HepG2 (cell line): ENCODE measurements at regions not wholly inside any gene's neighbourhood (a gene's known extent, or its start where the extent isn't known, plus 50 kb on each side); places are given as distances from the start of the nearest gene placed in this dataset.

ENCODE experiments used
- ARID2 ChIP-seq: sonication (generic); formaldehyde crosslinking; IDR thresholded peaks from 2 replicates; pipeline ENCODE4 v1.8.1; 2022; ENCODE audit warnings: mild to moderate bottlenecking, missing genetic modification reagents, borderline replicate concordance
- ARNTL ChIP-seq: sonication (generic); formaldehyde crosslinking; IDR thresholded peaks from 2 replicates; pipeline ENCODE4 v1.4.0; 2020; ENCODE audit warnings: mild to moderate bottlenecking, missing genetic modification reagents
- BCL6 ChIP-seq: IDR thresholded peaks from 2 replicates; pipeline ENCODE4 v1.6.1; 2016; ENCODE audit warnings: missing genetic modification reagents, missing compliant biosample characterization
- BORCS8-MEF2B ChIP-seq: sonication (generic); formaldehyde crosslinking; IDR thresholded peaks from 2 replicates; pipeline ENCODE4 v1.8.0; 2022; ENCODE audit warnings: mild to moderate bottlenecking, missing genetic modification reagents
- BRCA1 ChIP-seq: sonication (generic); formaldehyde crosslinking; IDR thresholded peaks from 2 replicates; pipeline ENCODE4 v1.4.0; 2020; ENCODE audit warnings: missing genetic modification reagents
- CC2D1A ChIP-seq: sonication (generic); formaldehyde crosslinking; IDR thresholded peaks from 2 replicates; pipeline ENCODE4 v1.8.1; 2023; ENCODE audit warnings: mild to moderate bottlenecking, missing genetic modification reagents
- CEBPB ChIP-seq: IDR thresholded peaks from 2 replicates; pipeline ENCODE4 v1.6.1; 2011; ENCODE audit warnings: low read depth, low read length, improper control_type of control experiment, borderline replicate concordance
- FOXO1 ChIP-seq: sonication (generic); formaldehyde crosslinking; IDR thresholded peaks from 2 replicates; pipeline ENCODE4 v1.4.0; 2020; ENCODE audit warnings: missing genetic modification reagents
- GATAD1 ChIP-seq: IDR thresholded peaks from 2 replicates; pipeline ENCODE4 v1.6.1; 2016; ENCODE audit warnings: missing genetic modification reagents, missing compliant biosample characterization
- KAT7 ChIP-seq: IDR thresholded peaks from 2 replicates; pipeline ENCODE4 v1.6.1; 2018; ENCODE audit warnings: borderline replicate concordance, missing compliant biosample characterization
- KDM2A ChIP-seq: sonication (generic); formaldehyde crosslinking; IDR thresholded peaks from 2 replicates; pipeline ENCODE4 v1.4.0; 2020; ENCODE audit warnings: low read depth, missing genetic modification reagents, borderline replicate concordance
- LCORL ChIP-seq, 2 experiments: fragments of 450-650 bp in 1 of 2; sonication (generic) in 1 of 2; formaldehyde crosslinking in 1 of 2; IDR thresholded peaks; 2 replicates each; pipeline versions ENCODE4 v1.5.0 to v1.6.1; 2017 to 2020; ENCODE audit warnings: antibody characterized with exemption in 1 of 2, missing genetic modification reagents in 1 of 2
- MEF2D ChIP-seq: sonication (generic); formaldehyde crosslinking; IDR thresholded peaks from 2 replicates; pipeline ENCODE4 v1.5.1; 2020; ENCODE audit warnings: mild to moderate bottlenecking, missing genetic modification reagents
- MTA3 ChIP-seq: sonication (generic); formaldehyde crosslinking; IDR thresholded peaks from 2 replicates; pipeline ENCODE4 v1.4.0; 2020; ENCODE audit warnings: missing genetic modification reagents
- MXD3 ChIP-seq: IDR thresholded peaks from 2 replicates; pipeline ENCODE4 v1.6.1; 2016; ENCODE audit warnings: mild to moderate bottlenecking, missing biosample characterization, missing genetic modification reagents
- NR2C2 ChIP-seq: sonication (generic); formaldehyde crosslinking; IDR thresholded peaks from 2 replicates; pipeline ENCODE4 v1.4.0; 2020; ENCODE audit warnings: missing genetic modification reagents, mild to moderate bottlenecking, moderate library complexity, borderline replicate concordance
- RARA ChIP-seq: IDR thresholded peaks from 2 replicates; pipeline ENCODE4 v1.6.1; 2016; ENCODE audit warnings: missing genetic modification reagents, missing compliant biosample characterization
- RFXAP ChIP-seq: sonication (generic); formaldehyde crosslinking; IDR thresholded peaks from 2 replicates; pipeline ENCODE4 v1.4.0; 2020; ENCODE audit warnings: missing genetic modification reagents, borderline replicate concordance
- SALL1 ChIP-seq: sonication (generic); formaldehyde crosslinking; IDR thresholded peaks from 2 replicates; pipeline ENCODE4 v1.8.0; 2022; ENCODE audit warnings: mild to moderate bottlenecking, missing genetic modification reagents
- SNAPC5 ChIP-seq: sonication (generic); formaldehyde crosslinking; IDR thresholded peaks from 2 replicates; pipeline ENCODE4 v1.8.1; 2023; ENCODE audit warnings: mild to moderate bottlenecking, missing genetic modification reagents, borderline replicate concordance
- SOX13 ChIP-seq, 3 experiments: fragments of 450-650 bp in 1 of 3; sonication (generic) in 1 of 3; formaldehyde crosslinking in 1 of 3; IDR thresholded peaks in 2 of 3; conservative IDR thresholded peaks in 1 of 3; 2 replicates each; pipeline versions ENCODE4 v1.5.0 to v1.6.1; 2016 to 2020; ENCODE audit warnings: antibody characterized with exemption in 1 of 3, mild to moderate bottlenecking in 1 of 3, missing compliant biosample characterization in 1 of 3, missing genetic modification reagents in 1 of 3, moderate library complexity in 1 of 3
- TAF1 ChIP-seq: sonication (generic); formaldehyde crosslinking; IDR thresholded peaks from 2 replicates; pipeline ENCODE4 v1.4.0; 2020; ENCODE audit warnings: missing genetic modification reagents
- XRCC5 ChIP-seq: fragments of 200-400 bp; formaldehyde crosslinking; optimal IDR thresholded peaks from 2 replicates; pipeline ENCODE3; 2017; ENCODE audit warnings: mild to moderate bottlenecking, low read length
- ZNF20 ChIP-seq: sonication (generic); formaldehyde crosslinking; IDR thresholded peaks from 2 replicates; pipeline ENCODE4 v1.4.0; 2020; ENCODE audit warnings: mild to moderate bottlenecking, moderate library complexity, missing genetic modification reagents
- ZNF205 ChIP-seq: IDR thresholded peaks from 2 replicates; pipeline ENCODE4 v1.6.1; 2018; ENCODE audit warnings: missing biosample characterization, missing genetic modification reagents
- ZNF274 ChIP-seq: sonication (generic); formaldehyde crosslinking; IDR thresholded peaks from 2 replicates; pipeline ENCODE4 v1.5.1; 2020; ENCODE audit warnings: mild to moderate bottlenecking, missing genetic modification reagents
- ZNF598 ChIP-seq: sonication (generic); formaldehyde crosslinking; IDR thresholded peaks from 2 replicates; pipeline ENCODE4 v1.5.1; 2020; ENCODE audit warnings: mild to moderate bottlenecking, missing genetic modification reagents, borderline replicate concordance
- ZNF691 ChIP-seq: sonication (generic); formaldehyde crosslinking; IDR thresholded peaks from 2 replicates; pipeline ENCODE4 v1.4.0; 2020; ENCODE audit warnings: missing genetic modification reagents, low read depth, mild to moderate bottlenecking, borderline replicate concordance
- ZNF772 ChIP-seq: sonication (generic); formaldehyde crosslinking; IDR thresholded peaks from 2 replicates; pipeline ENCODE4 v1.5.0; 2020; ENCODE audit warnings: mild to moderate bottlenecking, missing genetic modification reagents
- ZSCAN29 ChIP-seq: sonication (generic); formaldehyde crosslinking; conservative IDR thresholded peaks from 2 replicates; pipeline ENCODE4 v1.4.0; 2020; ENCODE audit warnings: mild to moderate bottlenecking, missing genetic modification reagents

GRCh38 chr2:234881413-234882241 lies 70.2 kb upstream of the SH3BP4 start (continued):
- no peak for TF ChIP-seq ZNF20 (CRISPR knock-in tag)
- 0 out of 2 replicates have a peak, but pooled peaks have one; percentile 54 for TF ChIP-seq ZNF772 (CRISPR knock-in tag)
- TF ChIP-seq ZNF274 (CRISPR knock-in tag), result 0 out of 2 replicates have a peak, but pooled peaks have one; percentile 45
- peak; percentile 77 for TF ChIP-seq LCORL (IDR thresholded peaks at IDR 0.05)
- peak; percentile 34; the same call in 1 of the 2 replicates for TF ChIP-seq LCORL (CRISPR knock-in tag; IDR thresholded peaks at IDR 0.05)
- TF ChIP-seq MTA3 (CRISPR knock-in tag), result no peak
- TF ChIP-seq ZNF691, result 0 out of 2 replicates have a peak, but pooled peaks have one; percentile 77
- TF ChIP-seq FOXO1 (CRISPR knock-in tag), result peak; percentile 69
- TF ChIP-seq ARNTL (CRISPR knock-in tag), result 0 out of 2 replicates have a peak, but pooled peaks have one; percentile 9
- no peak for TF ChIP-seq ZSCAN29 (CRISPR knock-in tag)
- TF ChIP-seq KDM2A (CRISPR knock-in tag), result peak; percentile 71
- TF ChIP-seq BORCS8-MEF2B (CRISPR knock-in tag), result peak; percentile 46; the same call in 1 of the 2 replicates
- peak; percentile 74 for TF ChIP-seq GATAD1 (CRISPR knock-in tag)
- TF ChIP-seq KAT7, result peak; percentile 54; the same call in 1 of the 2 replicates
- peak; percentile 71; the same call in 1 of the 2 replicates for TF ChIP-seq RFXAP (CRISPR knock-in tag)
- peak; percentile 63; the same call in 1 of the 2 replicates for TF ChIP-seq TAF1
- TF ChIP-seq SALL1 (CRISPR knock-in tag), result peak; percentile 91
- TF ChIP-seq MXD3 (CRISPR knock-in tag), result peak; percentile 53; the same call in 1 of the 2 replicates
- TF ChIP-seq ZNF598, result 0 out of 2 replicates have a peak, but pooled peaks have one; percentile 32
- TF ChIP-seq NR2C2 (CRISPR knock-in tag), result no peak; the same call in 1 of the 2 replicates
- peak; percentile 85 for TF ChIP-seq CEBPB
- TF ChIP-seq MEF2D, result 0 out of 2 replicates have a peak, but pooled peaks have one; percentile 53
- TF ChIP-seq SOX13 (IDR thresholded peaks at IDR 0.05), result no peak
- TF ChIP-seq SOX13 (CRISPR knock-in tag; conservative IDR thresholded peaks at IDR 0.05 in 1 of 2, IDR thresholded peaks at IDR 0.05 in 1 of 2), result peak in 1 of 2 experiments; percentile 66; a peak in 1 of 4 replicates
- TF ChIP-seq SNAPC5, result peak; percentile 72; the same call in 1 of the 2 replicates
- TF ChIP-seq ARID2 (CRISPR knock-in tag), result peak; percentile 78; the same call in 1 of the 2 replicates
- peak; percentile 50 for TF ChIP-seq BCL6 (CRISPR knock-in tag)
- TF ChIP-seq CC2D1A (CRISPR knock-in tag), result 0 out of 2 replicates have a peak, but pooled peaks have one; percentile 80
- peak; percentile 53 for TF ChIP-seq RARA (CRISPR knock-in tag)
- TF ChIP-seq BRCA1, result peak; percentile 56
- peak; percentile 85 for TF ChIP-seq ZNF205
- TF ChIP-seq XRCC5, result peak; percentile 93
